NCI-H2171 (cell line): ENCODE measurements at regions not wholly inside any gene's neighbourhood (a gene's known extent, or its start where the extent isn't known, plus 50 kb on each side); places are given as distances from the start of the nearest gene placed in this dataset.
"Not testable (repeated sequence)": the region's sequence is repeated elsewhere in the genome, so short reads cannot be mapped to it uniquely, and the experiment has no call there.

Experiments
- DNase-seq: peaks from one replicate; lab custom pipeline; 2025; lab: John Stamatoyannopoulos, UW

DNA sequence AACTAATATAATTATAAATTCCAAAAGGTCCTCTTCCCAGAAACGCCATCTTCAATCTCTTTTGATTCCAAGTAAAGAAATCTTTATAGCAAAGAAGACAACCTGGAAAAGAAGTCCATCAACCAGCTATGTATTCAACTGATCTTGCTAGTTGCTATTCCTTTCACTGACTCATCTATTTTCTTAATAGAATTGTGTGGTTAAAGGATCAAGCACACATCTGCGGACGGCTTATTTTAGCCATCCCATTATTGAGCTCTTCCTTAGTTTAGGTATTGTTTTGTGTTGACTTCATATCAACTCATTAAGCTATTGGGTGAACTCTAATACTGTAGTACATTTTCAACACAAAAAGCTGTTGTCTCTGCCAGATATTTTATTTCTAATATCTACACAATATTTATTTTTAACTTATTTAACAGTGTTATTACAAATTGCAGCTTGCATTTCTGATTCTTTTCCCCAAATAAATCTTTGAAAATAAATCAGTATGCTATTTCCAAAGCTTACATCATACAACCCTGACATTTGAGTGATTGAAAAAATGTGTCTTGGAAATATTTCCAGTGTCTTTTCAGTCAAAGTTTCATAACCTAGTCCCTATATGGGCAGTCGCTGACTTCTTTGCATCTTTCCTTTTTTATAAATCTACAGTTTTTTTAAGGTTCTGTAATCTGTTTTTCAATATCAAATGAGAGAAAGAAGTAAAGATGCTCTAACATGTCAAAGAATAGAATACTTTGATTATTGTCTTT is 158.8 kb upstream of the SPRY2 start:
- DNase-seq: no peak

DNA sequence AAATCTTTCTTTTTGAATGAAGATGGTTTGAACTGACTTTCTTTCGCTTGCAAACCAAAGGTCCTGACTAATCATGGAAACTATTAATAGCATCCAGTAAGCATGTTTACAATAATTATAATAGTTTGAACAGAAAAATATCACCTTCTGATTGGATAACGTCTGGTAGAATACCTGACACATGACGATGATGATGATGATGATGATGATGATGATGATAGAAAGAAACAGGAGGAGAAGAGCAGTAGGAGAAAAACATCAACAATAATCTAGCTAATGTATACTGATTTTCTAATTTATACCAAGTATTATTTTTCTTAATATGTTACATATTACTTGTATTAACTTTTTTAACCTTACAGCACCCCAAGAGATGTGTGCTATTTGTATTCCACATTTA is 157.5 kb upstream of the SPRY2 start:
- DNase-seq: no peak

DNA sequence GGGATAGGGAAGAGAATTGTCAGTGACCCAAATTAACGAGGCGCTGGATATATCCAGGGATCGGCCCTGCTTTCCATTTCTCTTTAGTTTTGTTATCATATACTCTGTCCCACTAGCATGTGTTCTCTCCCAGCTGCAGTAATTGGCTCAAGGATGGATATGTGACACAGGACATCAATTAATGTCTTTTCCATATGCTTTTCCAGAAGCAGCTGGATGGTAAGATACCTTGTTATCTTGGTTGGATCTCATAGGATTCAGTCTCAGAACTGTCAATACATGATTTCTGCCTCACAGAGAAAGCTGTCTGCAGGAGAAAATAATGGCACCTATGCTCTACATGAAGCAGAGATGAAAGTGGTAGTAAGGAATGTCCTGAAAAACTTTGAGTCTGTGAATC is 157.1 kb upstream of the SPRY2 start:
- no peak for DNase-seq

DNA sequence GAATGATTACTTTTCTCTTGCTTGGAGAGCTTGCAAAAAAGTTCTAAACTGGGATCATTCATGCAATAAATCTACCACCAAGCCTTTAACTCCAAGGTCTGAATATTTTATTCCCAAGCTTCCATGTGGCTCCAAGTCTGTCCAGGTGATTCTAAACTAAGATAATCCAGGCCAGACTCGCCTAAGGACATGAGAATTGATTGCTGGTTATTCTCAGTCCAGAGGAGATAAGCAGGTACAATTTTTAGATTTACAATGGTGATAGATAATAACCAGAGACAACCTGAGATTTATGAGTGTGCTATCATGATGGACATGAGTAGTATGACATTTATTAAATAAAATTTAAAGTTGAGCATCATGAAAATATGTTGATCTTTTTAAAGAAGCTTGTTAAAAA is 156.5 kb upstream of the SPRY2 start:
- DNase-seq: no peak

DNA sequence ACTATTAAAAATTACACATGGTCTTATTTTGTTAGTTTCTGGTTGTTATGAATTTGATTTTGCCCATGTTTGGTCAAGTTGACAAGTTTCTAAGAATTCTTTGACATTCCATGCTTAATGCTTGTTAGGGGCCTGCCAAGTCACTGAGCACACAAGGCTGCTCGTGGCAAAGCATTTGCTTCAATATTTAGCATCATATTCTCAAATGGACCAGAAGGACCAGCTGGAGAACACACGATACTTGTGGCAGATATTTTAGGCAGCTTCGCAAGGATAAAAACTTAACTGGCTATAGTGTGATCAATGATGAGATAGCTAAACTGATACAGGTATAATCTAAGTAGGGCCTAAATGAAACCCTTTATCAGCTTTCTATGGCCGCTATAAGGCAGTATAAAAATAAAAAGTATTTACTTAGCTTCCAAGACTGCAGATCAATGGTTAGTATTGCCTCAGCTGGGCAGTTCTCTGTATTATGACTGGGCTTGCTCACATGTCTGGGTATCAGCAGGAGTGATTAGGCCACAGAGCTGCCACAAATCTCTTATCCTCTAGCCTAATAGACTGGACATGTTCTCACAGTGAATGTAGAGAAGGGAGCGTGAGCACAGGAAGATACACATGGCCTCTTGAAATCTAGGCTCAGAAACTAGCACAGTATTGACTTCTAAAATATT is 155.9 kb upstream of the SPRY2 start:
- no peak for DNase-seq

DNA sequence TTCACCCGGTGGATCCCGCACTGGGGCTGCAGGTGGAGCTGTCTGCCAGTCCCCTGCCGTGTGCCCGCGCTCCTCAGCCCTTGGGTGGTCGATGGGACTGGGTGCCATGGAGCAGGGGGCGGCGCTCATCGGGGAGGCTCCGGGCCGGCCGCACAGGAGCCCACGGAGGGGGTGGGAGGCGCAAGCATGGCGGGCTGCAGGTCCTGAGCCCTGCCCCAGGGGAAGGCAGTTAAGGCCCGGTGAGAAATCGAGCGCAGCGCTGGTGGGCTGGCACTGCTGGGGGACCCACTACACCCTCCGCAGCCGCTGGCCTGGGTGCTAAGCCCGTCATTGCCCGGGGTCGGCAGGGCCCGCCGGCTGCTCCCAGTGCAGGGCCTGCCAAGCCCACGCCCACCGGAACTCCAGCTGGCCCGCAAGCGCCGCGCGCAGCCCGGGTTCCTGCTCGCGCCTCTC is 149.6 kb upstream of the SPRY2 start:
- DNase-seq: not testable (repeated sequence)

DNA sequence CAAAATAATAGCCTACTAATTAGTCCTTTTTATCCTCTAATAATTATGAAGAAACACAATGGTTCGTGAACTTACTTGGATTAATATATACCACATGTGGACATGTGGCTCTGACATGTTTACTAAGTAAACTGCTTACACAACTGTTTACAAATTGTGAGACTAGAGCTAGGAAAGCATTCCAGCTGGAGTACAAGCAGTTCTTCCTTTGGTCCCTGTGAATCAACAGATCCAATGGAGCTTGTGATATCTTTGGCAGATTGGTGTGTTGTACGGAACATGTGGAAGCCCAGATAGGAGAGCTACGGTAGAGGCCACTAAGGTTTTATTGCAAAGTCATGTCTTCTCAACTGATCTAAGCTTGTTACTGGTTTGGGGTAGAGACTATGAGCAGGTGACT is 145.5 kb upstream of the SPRY2 start:
- no peak for DNase-seq

DNA sequence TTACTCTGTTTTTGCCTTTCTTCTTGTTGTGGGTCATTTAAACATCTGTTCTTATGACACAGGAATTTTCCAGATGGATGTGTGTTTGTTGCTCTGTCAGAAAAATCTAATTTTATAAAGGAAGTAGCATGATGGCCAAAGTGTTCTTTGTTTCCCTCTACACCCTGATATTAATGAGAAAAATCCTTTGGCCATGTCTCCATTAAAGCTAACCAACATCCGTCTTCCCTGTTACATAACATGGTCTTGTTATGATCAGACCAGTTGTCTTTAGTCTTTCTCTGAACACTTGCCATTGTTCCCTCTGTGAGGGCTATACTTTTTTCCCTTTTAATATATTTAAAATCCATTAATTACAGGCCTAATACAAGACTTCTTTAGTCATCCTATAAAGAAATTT is 142.2 kb upstream of the SPRY2 start:
- no peak for DNase-seq

DNA sequence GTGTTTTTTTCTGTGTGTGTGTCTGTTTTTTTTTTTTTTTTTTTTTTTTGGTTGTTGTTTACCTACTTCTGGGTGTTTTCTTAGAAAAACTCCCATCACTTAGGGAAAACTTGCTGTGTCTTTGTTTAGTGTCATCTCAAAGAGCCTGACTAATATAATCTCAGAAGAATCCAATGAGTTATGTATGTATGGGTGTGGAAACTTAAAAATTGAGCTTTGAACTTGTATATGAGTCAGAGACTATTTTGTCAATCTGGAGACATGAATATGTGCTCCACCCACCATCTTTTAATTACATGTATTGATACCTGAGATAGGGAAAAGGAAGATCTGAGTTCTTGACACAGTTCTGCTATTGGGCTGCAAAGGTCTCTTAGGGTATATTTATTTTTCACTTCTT is 140.7 kb upstream of the SPRY2 start:
- DNase-seq: no peak

DNA sequence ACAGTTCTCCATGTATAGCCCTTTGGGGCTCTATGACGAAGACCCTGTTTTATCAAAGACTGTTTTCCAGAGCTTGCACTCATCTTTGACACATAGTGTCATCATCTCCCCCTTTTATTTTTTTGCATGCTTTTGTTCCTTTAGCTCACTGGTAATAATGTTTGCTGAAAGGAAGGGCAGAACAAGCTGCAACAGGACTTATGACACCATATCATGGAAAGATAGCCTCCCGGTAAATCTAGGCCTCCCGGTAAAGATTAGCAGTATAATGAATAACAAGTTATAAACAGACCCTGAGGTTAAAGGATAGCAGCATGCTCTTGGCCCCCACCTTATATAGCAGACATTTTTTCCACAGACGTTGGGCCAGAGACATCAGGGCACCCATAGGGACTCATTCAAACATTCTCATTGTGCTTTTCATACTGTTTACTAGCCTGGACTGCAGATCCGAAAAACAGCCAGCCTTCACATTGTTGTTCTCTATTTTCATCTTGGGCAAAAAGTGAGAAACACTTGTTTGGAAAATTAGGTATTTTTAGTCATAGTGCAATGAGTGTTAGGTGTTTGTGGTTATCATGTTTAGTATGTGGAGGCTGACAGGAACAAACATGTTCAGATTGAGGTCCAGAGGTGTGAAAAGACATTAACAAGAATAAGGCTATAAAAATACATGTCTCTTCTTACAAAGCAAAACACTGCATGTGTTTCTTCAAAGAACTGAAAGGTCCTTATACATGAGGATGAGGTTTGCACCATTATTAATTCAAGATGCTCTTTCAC is 136.9 kb upstream of the SPRY2 start:
- no peak for DNase-seq

DNA sequence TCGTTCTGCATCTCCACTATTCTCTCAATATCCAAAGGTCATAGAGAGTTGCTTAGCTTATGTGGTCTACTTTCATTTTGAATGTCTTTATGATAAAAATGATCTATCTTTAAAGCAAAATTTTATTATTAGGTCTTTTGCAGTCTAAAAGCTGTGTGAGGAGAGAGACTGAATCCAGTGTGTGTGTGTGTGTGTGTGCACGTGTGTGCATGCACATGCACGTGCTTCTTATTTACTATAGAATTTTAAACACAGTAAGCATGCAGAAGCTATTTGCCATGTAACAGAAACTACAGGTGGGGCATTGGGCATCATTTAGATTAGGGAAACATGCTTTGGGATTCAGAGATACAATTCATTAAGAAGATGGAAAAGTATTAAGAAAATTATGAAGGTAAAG is 136.0 kb upstream of the SPRY2 start:
- DNase-seq: no peak

DNA sequence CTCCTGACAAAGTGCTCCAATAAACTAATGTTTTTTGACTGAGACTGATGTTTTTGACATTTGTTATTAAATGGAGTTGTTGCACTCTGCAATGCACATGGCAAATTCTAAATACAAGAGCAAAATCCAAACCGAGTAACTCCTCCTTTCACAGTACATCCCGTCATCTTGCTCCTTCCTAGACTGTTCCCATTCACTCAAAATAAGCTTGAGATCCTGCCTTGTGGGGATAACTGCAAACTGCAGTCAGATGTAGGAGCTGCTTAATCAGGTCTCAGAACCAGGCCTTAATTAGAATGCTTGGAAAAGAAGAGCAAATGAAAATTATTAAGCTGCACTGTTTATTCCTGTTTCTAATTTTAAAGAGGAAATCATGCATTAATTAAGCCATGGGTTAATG is 134.8 kb upstream of the SPRY2 start:
- DNase-seq: no peak

DNA sequence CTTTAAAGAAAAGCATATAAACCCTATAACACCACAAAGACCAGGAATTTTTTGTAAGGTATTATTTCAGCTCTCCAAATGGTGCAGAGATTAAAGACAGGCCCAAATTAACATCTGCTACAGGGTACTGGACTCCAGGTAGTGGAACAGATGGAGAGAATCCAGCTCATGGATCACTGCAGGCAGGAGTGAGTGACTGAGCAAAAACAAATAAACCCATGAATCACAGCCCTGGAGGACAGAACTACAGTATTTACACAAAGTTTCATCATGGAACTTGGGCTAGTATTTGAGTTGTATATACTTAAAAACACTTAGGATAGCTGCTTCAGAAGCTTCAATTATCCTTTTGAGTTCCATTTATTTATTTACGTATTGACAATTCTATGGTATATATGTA is 132.8 kb upstream of the SPRY2 start:
- no peak for DNase-seq

DNA sequence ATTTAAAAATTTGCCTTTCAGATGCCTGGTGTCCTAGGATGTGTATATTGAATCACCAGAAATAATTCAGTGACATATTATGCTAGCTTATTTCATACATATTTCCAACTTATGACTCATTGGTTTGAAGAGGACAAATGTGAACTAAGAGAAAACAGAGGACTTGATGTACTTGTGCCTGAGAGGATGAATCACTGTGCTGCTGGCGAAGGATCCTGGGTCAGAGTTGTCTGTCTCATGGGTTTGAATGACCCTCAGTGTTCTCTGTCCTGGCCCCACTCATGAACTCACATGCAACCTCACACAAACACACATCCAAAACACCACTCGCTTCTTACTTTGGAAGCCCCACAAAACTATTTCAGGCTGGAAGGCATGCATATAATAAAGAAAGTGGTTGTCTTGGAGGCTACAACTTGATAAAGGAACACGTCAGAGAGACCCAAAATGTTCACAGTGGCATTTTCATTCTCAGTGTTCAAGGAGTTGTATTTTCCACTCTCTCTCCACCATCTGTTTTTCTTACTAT is 129.0 kb upstream of the SPRY2 start:
- DNase-seq: no peak

DNA sequence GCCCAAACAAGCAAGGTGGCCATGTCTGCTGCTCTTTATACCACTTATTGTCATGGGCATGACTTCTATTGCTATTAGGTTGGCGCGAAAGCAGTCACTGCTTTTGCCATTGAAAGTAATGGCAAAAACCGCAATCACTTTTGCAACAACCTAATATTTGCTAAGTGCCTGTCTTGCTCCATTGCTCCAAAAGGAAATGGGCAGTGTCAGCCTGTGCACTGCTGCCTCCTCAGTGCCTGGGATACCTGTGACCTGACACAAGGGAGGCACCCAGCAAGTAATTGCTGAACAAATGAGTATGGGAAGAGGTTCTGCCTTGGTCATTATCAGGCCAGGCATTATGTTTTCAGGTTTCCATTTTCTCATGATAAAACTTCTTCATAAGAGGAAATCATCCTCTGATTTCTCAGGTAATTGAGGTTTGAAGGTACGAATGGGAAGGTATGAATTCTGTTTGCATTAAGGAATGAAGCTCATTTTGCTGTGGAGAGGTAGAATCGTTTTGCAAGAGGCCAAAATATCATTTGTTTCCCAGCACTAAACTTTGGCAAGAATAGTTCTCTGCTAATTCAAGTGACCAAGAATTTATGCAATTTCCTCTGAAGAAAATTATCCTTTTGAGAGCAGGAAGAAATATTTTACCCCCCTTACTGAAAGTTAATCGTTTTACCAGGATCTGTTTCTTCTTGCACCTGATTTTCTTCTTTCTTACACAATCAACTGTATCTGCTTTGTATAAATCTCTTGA is 128.4 kb upstream of the SPRY2 start:
- no peak for DNase-seq

DNA sequence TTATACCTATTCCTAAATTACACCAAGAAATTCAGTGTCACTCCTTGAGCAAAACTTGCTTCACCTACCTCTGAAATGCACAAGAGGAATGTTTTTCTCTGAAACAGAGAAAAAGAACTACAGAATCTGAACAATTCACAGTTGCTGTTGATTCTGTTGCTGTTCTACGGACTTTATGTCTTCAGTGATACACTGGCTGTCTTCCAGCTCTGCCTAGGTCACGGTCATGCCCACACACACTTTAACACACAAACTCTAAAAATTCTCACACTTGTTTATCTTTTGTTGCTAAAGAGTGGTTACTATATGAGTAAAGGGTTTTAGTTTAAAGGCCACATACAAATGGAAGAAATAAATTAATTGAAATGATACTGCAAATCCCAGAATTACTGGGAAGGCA is 124.4 kb upstream of the SPRY2 start:
- no peak for DNase-seq

DNA sequence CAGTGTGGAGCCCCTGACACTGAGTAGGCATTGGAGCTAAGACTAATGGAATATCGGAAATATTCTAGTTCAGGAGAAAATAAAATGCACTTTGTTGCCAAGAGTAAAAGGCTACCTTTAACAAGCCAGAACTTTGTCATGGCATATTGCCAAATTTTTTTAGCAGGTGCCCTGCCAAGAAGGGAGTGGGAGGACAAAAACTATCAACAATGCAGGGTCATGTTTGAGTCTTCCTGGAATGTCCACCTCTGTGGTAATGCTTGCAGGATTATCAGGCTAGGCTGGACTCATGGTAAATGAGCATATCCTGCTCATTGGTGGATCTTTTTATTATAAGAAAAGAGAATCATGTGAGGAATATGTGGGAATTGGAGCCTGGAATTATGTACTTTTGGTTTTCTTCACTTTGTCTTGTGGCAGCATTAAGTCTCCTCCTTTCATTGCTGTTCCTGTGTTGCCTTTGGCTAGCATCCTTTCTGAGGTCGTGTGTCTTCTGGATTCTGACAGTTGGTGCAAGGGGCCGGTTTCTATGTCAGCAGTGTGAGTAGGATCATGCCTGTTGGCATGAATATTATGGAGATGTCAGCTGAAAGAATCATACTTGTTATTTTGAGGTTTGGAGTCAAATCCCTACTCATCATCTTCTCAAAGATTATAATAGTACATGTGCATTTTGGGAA is 122.9 kb upstream of the SPRY2 start:
- DNase-seq: no peak

DNA sequence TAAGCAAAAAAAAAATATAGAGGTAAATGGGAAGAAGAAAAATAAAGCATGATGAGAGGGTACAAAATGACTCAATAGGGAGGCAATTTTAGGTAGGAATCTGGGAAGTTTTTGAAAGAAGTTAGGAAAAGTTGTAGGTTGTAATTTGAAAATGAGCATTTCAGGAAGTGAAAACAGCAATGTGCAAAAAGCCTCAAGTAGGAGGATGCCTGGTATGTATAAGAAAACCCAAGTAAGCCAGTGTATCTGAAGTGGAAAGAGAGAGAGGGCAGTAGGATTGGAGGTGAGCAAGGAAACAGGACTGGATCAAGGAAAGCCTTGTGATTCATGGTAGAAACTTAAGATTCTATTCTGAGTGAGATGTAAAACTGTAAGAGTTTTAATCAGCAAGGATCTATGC is 121.6 kb upstream of the SPRY2 start:
- DNase-seq: no peak

DNA sequence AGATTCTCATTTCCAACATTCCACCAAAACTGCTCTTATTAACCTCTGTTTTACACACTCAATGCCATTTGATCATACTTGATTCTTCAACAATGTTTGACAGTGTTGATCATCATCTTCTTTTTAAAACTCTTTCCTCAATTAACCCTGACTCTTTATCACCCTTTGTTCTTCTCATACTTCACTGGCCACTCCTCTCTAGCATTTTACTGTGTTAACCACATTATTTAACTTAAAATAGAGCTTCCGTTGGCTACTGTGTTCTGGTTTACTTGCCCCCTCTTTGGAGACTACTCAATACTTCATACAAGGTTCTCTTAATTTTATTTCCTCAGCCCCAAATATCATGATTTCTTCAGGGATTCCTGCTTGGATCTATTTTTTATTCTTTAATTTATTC is 121.1 kb upstream of the SPRY2 start:
- DNase-seq: no peak

DNA sequence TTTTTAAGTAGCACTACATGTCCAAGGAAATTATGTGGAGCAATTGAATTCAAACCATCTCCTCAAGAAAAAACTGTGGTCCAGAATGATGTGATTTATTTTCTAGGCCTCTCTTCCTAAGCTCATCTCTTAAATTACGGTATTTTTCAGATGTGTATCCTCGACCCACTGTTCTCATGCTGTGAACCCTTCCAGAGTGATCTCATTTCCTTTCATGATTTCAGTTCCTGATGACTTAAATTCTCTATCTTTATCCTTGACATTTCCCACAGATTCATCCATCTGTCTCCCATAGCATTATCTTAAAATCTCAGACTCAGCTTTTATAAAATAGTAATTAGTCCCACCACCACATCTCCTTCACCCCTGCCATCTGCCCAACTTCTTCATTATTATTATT is 117.6 kb upstream of the SPRY2 start:
- DNase-seq: no peak

DNA sequence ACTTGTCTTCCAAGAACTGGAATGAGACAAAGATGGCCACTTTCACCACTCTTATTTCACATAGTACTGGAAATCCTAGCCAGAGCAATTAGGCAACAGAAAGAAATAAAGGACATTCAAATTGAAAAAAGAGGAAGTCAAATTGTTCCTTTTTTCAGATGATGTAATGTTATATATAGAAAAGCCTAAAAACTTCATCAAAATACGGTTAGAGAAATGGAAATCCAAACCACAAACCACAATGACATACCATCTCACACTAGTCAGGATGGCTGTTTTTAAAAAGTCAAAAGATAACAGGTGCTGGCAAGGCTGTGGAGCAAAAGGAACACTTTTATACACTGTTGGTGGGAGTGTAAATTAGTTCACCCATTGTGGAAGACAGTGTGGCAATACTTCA is 113.3 kb upstream of the SPRY2 start:
- no peak for DNase-seq

DNA sequence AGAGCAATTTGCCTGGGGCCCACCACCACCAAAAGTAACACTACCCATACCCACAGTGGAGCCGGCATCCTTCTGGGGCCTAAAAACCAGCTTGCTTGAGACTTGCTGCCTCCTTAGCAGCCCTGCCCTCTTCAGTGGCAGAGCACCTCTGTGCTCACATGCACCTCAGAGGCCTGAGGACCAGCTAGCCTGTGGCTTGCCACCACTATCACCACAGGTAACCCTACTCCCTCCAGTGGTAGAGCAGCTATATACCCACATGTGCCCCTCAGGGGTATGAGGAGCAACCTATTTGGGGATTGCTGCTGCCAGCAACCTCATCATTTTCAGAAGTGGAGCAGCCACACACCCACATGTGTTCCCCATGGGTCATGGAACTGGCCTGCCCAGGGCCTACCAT is 111.4 kb upstream of the SPRY2 start:
- DNase-seq: no peak
